HEK293T (cell line): ENCODE measurements at regions not wholly inside any gene's neighbourhood (a gene's known extent, or its start where the extent isn't known, plus 50 kb on each side); places are given as distances from the start of the nearest gene placed in this dataset.

Experiments used
- BHLHE40 ChIP-seq: fragments of 450-650 bp; IDR thresholded peaks from 2 replicates; pipeline ENCODE4 v1.6.1; 2016; ENCODE audit warnings: mild to moderate bottlenecking, moderate library complexity, borderline replicate concordance
- CTBP1 ChIP-seq: fragments of 450-650 bp; IDR thresholded peaks from 2 replicates; pipeline ENCODE4 v1.6.1; 2016; ENCODE audit warnings: borderline replicate concordance
- ELF4 ChIP-seq: fragments of 450-650 bp; IDR thresholded peaks from 2 replicates; pipeline ENCODE4 v1.6.1; 2017; ENCODE audit warnings: antibody characterized with exemption
- FOXA1 ChIP-seq: fragments of 450-650 bp; IDR thresholded peaks from 2 replicates; pipeline ENCODE4 v1.6.1; 2016; ENCODE audit warnings: mild to moderate bottlenecking
- FOXM1 ChIP-seq: fragments of 450-650 bp; IDR thresholded peaks from 2 replicates; pipeline ENCODE4 v1.6.1; 2017; ENCODE audit warnings: mild to moderate bottlenecking, borderline replicate concordance
- L3MBTL2 ChIP-seq: fragments of 450-650 bp; conservative IDR thresholded peaks from 2 replicates; pipeline ENCODE4 v1.6.1; 2016; ENCODE audit warnings: mild to moderate bottlenecking
- NFRKB ChIP-seq: fragments of 450-650 bp; IDR thresholded peaks from 2 replicates; pipeline ENCODE4 v1.6.1; 2016; ENCODE audit warnings: mild to moderate bottlenecking, moderate library complexity
- SP1 ChIP-seq: fragments of 450-650 bp; IDR thresholded peaks from 2 replicates; pipeline ENCODE4 v1.6.1; 2017
- SUZ12 ChIP-seq: fragments of 450-650 bp; IDR thresholded peaks from 2 replicates; pipeline ENCODE4 v1.6.1; 2016; ENCODE audit warnings: mild to moderate bottlenecking
- TARDBP ChIP-seq: fragments of 450-650 bp; IDR thresholded peaks from 2 replicates; pipeline ENCODE4 v1.6.1; 2016
- ZNF384 ChIP-seq: fragments of 450-650 bp; IDR thresholded peaks from 2 replicates; pipeline ENCODE4 v1.6.1; 2016

GRCh38 chr2:128603411-128603924, 284.8 kb upstream of the HS6ST1 start:
- TF ChIP-seq NFRKB (no peak), FOXM1 (no peak), FOXA1 (no peak), CTBP1 (no peak), ZNF384 (no peak), ELF4 (no peak), TARDBP (no peak), BHLHE40 (no peak), SP1 (no peak), L3MBTL2 (no peak), SUZ12 (no peak)
